ENCODE measurements at regions not wholly inside any gene's neighbourhood (a gene's known extent, or its start where the extent isn't known, plus 50 kb on each side); places are given as distances from the start of the nearest gene placed in this dataset.
"Not testable (repeated sequence)": the region's sequence is repeated elsewhere in the genome, so short reads cannot be mapped to it uniquely, and the experiment has no call there.

DNA sequence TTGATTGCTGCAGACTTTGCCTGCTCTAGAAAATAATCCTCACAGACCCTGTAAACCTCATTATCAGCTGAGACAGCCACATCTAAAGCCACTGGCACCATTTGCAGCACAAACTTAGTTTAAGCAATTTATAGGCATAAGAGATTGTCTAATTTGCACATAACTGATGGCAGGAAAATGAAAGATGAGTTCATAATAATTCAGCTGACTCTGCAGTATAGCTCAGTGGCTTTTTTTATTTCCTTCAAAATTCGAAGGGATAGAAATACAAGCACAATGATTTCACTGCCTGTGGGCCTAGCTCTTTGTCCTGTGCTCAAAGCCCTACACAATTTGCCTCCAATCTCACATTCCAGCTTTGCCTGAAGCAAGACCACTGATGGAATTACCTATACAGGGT lies 341.2 kb downstream of the RAD51AP2 start:
- ATAC-seq (no peak), DNase-seq (no peak)
- intact Hi-C loops (cut with micrococcal nuclease) = no loop called here

DNA sequence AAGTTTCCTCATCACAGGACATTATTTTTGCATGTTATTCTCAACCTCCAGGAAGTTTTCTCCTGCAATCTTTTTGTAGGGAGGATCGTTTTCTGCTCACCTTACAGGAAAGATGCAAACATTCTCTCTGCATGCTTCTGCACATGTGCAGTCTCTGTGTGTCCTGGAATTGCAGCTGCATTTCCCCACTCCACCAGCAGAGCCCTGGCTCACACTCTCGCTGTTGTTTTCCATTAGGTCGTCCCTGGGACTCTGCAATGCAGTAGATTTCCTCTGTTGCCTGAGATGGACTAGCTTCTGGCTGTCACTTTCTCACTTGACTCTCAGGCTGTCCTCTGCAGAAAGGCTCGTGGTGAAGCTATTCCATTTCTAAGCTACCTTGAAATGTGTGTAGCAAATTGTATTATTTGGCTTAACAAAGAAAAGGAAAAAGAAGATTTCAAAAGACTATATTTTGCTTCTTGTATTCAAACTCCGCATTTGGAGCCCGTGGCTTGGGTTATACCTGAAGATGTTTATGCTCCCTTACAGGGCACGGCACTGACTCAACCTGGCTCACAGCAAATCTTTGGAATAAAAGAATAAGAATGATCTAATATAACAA lies 346.7 kb downstream of the RAD51AP2 start:
- DNase-seq (peak; percentile 29), ATAC-seq (peak; percentile 75)
- intact Hi-C loops (cut with micrococcal nuclease) = no loop called here

DNA sequence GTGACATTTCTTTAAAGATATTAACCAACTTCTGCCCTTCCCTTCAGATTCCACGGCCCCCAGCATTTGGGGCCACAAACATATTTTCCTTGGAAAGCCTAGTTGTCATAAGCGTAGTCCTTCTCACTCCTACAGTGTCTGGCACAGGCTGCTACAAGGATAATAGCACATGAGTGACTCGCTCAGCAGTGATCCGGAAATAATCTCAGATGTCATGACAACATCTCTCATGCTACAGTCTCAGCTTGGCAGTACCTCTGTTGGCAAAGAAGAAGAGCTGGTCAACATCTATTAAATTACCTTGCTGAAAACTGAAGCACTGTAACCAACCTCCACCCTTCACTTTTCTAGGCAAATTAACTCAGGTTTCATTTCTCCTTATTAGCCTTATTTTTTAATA lies 351.7 kb downstream of the RAD51AP2 start:
- DNase-seq (no peak), ATAC-seq (no peak)
- intact Hi-C loops (cut with micrococcal nuclease) = no loop called here

DNA sequence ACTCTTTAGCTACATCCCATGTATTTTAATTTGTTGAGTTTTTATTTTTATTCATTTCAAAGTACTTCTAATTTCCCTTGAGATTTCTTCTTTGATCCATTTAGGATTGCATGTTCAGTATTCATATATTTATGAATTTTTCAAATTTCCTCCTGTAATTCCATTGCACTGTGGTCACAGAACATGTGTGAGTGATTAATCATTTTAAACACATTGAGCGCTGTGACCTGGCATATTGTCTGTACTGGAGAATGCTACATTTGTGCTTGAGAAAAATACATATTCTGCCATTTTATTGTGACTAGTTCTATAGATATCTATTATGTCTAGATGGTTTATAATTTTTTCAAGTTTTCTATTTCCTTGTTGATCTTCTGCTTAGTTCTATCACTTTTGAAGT lies 353.7 kb downstream of the RAD51AP2 start:
- no peak for ATAC-seq
- intact Hi-C loops (cut with micrococcal nuclease) = no loop called here
- no peak for DNase-seq

DNA sequence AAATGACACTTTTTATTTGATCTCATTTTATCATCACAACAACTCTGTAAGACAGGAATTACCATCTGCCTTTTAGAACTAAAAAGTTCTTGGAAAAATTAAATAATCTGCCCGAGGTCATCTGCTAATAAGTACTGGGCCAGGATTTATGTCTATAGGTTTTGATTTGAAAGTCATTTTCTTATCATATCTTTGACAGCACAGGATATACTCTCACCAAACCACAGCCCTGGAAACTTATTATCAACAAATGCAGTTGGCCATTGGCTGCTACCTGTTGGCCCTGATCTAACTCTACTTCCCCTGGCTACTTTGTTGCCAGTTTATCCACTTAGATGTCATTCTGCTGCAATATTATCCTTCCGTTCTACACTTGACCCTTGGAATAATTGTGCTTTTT lies 354.6 kb downstream of the RAD51AP2 start:
- DNase-seq (no peak), ATAC-seq (no peak)
- intact Hi-C loops (cut with micrococcal nuclease) = no loop called here

DNA sequence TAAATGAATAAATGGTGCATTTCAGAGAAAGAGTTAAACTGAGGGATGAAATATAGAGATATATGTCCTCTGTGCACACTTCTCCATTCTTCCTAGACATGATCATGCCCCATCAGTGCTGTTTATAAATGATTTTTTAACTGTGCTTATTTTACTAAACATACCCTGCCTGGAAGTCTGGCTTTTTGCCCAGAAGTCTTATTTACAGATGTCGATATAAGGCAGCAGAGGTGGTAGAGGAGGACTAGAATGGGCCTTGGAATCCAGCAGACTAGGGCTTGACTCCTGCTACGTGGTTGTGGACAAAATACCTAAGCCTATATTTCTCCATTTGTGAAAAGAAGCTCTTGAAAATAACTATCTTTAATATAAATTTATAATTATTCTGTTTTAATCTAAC lies 355.5 kb downstream of the RAD51AP2 start:
- no peak for DNase-seq
- no peak for ATAC-seq
- intact Hi-C loops (cut with micrococcal nuclease) = no loop called here

DNA sequence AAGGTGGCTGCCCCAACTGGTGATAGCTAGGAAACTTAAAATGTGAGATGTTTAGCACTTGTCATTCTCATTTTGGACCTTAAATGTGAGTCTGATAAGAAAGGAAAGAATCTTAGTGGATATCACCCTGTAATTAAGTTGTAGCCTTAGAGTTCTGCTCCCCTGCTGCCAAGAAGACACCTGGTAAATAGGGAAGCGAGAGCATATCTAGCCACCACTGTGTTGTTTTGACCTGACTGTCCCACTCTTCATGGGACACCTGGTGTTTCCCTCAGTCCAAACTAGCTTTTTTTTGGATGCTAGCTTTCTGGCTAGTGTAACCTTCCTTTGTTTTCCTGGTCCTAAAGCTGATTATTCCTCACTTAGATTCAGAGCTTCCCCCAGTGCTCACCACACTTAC lies 357.6 kb downstream of the RAD51AP2 start:
- intact Hi-C loops (cut with micrococcal nuclease) = no loop called here
- ATAC-seq (no peak), DNase-seq (no peak)

DNA sequence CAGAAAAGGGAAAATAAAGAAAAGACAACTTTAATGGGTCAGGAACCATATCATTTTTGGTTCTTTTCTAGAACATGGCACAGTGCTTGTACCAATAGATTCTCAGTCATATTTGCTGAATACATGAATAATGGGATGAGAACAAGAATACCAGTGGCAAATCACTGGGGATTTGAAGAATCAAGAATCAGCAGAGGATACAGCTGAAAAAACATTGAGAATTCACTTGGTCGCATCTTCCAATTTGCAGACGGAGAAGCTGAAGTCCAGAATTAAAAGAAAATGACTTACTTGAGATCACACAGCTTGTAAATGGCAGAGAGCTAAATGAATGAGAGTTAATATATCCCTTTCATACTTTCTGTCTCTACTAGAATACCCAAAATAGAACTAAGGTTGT lies 362.2 kb downstream of the RAD51AP2 start:
- no peak for DNase-seq
- ATAC-seq = no peak
- intact Hi-C loops (cut with micrococcal nuclease) = no loop called here

DNA sequence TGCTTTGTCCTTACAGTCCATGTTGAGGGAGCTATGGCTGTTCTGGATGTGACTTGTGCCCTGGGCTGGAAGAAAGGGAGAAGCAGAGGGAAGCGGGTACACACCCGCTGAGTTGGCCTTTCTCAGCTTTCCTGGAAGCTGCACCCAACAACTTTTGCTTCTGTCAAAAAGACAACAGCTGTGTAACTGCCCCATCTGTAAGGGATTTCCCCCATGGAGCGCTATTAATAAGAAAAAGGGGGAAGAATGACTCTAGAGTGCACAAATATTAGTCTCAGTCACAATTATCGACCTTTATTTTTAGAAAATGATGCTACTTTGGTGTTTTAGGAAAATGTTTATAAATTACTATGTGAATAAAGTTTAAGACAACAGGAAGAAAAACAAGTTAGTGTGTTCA lies 368.3 kb downstream of the RAD51AP2 start:
- ATAC-seq (no peak), DNase-seq (no peak)
- intact Hi-C loops (cut with micrococcal nuclease) = no loop called here

DNA sequence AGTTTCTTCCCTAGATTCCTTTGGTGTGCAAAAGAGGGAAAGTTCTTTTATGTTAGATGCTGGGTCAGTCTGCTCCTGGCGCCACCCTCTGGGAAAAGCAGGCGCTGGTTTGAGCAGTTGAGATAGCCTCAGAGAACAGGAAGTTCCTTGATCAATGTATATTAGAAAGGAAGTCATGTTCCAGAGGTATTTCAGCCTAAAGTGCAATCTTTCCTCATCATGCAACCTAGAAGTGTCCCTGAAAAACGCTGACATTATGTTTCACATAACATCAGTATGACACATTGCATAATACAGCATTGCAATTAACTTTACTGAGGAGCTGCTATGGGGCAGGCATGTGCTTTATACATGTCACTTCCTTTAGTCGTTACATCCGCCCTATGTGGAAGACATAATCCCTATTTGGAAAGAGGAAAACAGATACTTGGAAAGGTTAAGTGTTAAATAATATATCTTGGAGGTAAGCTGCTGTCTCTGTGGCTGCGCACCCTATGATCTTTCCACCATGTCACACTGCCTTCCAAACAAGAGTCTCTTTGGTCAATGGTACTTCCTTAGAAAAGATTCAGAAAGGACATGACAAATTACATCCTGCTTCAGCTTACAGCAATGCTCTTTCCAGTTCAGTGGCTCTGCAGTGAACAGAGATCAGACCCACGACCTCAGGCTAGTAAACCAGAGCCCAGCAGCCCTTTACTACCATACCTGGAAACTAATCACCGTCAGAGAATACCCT lies 369.7 kb downstream of the RAD51AP2 start:
- intact Hi-C loops (cut with micrococcal nuclease) = no loop called here
- DNase-seq (no peak), ATAC-seq (no peak)

DNA sequence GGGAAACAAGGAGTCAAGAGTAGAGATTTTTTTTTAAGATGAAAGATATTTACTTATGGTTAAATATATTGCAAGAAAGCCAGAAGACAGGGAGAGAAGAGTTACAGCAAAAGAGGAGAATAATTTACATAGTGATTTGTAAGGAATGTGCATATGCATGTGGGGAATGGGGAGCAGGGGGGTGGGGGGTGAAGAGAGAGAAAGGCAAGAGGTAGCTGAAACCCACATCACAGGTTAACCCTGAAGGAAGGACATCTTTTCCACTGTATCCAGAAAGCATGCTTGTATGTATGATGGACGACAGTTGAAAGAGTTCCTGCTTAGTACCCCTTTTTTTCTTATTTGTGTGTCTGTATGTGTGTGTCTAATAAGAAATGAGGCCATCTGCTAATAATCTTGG lies 371.9 kb downstream of the RAD51AP2 start:
- intact Hi-C loops (cut with micrococcal nuclease) = no loop called here
- ATAC-seq (no peak), DNase-seq (no peak)

DNA sequence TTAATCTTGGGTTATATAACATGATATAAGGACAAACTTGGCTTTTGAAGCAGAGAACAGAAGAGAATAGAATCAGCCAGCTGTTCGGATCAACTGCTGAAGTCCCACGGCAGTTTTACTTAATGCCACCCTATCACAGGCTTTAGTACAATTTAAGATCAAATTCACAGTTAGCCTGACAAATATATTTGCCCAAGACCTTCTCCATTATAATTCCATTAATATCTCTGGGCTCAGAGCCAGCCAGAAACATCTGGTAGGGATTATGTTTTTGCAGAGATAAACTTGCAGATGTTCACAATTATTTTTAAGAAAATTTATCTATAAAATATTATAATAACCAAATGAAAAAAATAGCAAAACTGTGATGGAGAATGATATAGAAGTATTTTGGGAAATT lies 381.4 kb downstream of the RAD51AP2 start:
- intact Hi-C loops (cut with micrococcal nuclease) = no loop called here
- ATAC-seq = no peak
- no peak for DNase-seq

DNA sequence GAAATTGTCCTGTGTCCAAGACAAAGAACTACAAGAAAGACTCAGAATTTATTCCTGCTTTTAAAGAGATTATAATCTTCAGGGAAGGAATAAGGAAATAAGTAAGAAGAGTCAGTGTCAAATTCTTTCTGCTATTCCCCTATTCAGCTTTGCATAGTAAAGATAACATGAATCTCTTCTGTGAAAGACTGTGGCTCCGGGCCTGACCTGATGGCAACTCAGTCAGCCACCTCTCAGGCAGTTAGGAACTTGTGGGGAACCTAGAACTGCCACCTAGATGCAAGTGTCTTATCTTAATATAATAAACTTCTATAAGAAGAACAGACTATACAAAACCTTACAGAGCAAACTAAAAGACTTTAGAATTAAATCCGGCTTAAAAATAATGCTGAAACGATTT lies 382.0 kb downstream of the RAD51AP2 start:
- ATAC-seq = no peak
- intact Hi-C loops (cut with micrococcal nuclease) = no loop called here
- DNase-seq = no peak

DNA sequence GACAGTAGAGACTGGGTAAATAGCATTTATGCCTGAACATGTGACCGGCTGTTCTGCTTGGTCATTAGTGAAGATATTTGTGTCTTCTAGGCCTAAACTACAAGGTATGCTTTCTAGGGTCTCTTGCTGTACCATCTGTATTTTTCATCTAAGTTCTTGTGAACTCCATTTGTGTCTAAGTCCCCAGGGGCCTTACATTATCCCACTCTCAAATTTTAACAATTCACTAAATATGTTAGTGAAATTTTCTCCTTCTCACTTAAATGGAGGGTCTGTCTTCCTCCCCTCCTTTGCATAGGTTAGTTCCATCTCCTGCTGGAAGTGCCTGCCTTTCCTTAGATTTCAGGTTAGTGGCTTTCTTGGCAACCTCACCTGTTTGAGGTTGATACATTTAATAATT lies 382.6 kb downstream of the RAD51AP2 start:
- intact Hi-C loops (cut with micrococcal nuclease) = no loop called here
- ATAC-seq = no peak
- no peak for DNase-seq

DNA sequence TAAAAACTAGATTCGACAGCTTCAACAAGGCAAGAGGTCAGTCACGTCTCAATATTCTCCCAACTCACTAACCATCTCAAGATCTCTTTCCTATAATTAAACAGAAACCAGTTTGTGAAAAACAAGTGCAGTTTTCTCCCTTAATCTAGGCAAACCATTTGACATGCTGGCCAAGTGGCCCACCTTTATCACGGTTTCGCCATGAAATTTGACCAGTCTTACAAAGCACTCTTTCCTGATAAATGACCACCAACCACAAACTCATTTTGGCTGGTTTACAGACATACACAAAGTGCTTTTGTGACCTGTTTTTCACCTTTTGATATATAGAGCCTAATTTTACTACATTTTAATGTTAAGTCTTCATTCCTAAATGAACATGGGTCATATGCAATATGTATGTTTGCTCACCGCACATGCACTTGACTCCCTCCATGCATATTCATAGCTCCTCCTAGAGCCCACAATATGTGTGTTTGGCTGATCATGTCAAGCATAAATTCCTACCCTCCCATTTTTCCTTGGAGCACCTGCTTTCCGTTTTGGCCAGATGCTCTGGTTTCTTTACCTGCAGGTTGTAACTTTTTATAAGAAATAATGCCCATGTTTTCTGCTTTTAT lies 385.1 kb downstream of the RAD51AP2 start:
- ATAC-seq (no peak), DNase-seq (no peak)
- intact Hi-C loops (cut with micrococcal nuclease) = no loop called here

DNA sequence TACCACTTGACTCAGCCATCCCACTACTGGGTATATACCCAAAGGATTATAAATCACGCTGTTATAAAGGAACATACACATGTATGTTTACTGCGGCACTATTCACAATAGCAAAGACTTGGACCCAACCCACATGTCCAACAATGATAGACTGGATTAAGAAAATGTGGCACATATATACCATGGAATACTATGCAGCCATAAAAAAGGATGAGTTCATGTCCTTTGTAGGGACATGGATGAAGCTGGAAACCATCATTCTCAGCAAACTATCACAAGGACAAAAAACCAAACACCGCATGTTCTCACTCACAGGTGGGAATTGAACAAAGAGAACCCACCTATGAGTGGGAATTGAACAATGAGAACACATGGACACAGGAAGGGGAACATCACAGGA lies 387.6 kb downstream of the RAD51AP2 start:
- intact Hi-C loops (cut with micrococcal nuclease); DNase-seq; ATAC-seq: not testable (repeated sequence)

DNA sequence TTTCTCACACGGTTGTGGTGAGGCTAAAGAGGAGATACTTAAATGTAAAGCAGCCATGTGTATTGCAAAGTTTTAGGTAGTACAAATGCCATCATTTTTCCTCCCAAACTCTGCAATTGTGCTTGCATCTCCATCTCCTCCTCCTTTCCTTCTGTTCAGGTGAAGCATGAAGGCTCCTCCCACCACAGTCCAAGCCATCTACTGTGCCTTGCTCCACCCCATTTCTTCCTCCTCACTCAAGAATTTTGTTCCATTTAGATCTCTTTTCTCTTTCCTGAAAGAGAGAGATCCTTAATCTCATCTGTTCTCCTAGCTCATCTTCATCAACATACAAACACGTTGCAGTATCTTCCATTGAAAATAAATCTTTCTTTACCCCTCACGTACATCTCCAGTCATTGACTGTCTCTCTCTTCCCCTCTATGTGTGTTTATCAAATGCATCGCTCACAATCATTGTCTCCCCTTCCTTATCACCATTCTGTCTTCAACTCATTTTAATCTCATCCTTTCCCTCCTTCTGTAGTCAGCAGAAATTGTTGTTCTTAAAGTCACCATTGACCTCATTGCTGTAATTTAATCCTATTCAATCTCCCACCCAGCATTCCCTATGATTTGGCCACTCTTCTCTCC lies 392.1 kb downstream of the RAD51AP2 start:
- DNase-seq = no peak
- intact Hi-C loops (cut with micrococcal nuclease) = no loop called here
- no peak for ATAC-seq

DNA sequence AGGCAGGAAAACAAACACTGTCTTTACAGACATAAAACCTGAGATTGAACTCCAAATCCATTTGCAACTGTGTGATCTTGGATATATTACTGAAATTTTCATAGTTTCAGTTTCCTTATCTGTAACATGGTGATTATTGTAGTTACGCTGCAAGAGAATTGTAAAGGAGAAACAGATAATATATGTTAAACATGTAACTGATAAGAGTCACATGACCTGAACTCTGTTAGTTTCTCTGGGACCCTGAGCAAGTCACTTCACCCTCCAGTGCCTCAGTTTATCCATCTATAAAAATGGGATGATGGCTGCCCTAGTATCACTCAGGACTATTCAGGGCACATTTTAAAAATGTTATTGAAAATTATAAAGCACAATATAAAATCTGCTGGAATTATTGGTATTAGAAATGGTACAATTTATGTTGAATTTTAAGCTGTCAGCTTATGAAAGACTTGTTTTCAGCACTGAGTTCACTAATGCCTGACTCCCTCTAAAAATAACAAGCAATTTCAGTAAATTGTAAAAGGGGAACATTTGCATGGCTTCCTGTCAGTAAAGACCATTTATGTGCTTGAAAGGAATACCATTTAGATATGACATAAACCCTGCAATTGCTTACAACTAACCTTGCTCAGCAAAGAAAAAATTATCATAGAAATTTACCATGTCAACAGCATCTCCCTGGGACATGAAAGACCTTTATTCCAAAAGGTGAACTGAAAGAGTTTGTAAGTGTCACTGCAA lies 393.5 kb downstream of the RAD51AP2 start:
- ATAC-seq (no peak), DNase-seq (no peak)
- intact Hi-C loops (cut with micrococcal nuclease) = no loop called here

DNA sequence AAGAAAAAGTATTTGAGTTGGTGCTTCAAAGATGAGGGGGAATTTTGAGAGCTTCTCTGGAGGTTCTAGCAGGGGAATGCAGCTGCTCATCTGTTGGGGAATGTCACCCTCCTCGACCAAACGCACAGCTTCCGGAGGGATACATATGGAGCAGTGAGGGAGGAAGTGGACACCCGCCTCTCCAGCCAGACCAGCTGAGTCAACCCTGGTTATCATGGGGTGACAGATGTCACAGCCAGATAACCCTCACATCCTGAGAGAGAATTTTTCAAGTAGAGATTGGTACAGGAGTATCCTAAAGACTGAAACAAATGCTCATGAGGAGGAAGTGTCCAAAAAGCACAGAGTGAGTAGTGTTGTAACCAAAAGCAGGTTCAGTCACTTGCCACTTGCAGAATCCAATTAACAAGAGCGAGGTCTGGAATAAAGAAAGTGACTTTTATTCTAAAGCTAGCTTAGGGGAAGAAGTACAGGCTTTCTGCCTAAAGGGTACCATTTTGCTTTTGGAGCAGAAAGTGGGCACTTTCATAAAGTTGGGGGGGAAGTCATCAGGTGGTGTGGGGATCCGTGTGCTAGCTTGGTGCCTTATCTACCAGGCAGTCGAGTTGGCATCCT lies 395.2 kb downstream of the RAD51AP2 start:
- DNase-seq (no peak), ATAC-seq (no peak)
- intact Hi-C loops (cut with micrococcal nuclease) = no loop called here

Measured in left ventricle myocardium superior (tissue), 1 donor.